Stimulated activated CD8-positive, alpha-beta memory T cell treated with anti-CD3 and anti-CD28 coated beads, Interleukin-15, amount 100 ng/mL, for 48 hours (primary cell): ENCODE measurements at regions not wholly inside any gene's neighbourhood (a gene's known extent, or its start where the extent isn't known, plus 50 kb on each side); places are given as distances from the start of the nearest gene placed in this dataset.
A peak's percentile ranks its signal among the peaks of the same experiment; 100 is the strongest.

Source experiments
- DNase-seq, 2 donors: peaks; one replicate each; pipeline ENCODE4 v3.0.0-alpha.2; 2020; ENCODE audit warnings: low read depth in 2 of 2

GRCh38 chr22:49607821-49608220, 219.9 kb downstream of the BRD1 start:
- DNase-seq, result no peak

GRCh38 chr22:49606562-49607290, 220.9 kb downstream of the BRD1 start:
- DNase-seq, result no peak

- DNase-seq, result no peak
Observed at GRCh38 chr22:49604732-49605302, 222.9 kb downstream of the BRD1 start.

GRCh38 chr22:49603016-49603415, 224.7 kb downstream of the BRD1 start:
- DNase-seq, result no peak

DNA sequence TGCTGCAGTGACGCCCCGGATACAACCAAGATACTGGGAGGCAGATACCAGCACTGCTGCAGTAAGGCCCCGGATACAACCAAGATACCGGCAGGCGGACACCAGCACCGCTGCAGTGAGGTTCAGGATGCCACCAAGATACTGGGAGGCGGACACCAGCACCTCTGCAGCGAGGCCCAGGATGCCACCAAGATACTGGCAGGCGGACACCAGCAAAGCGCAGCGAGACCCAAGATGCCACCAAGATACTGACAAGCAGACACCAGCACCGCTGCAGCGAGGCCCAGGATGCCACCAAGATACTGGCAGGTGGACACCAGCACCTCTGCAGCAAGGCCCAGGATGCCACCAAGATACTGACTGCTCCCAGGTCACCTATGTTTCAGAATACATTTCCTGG, 225.2 kb downstream of the BRD1 start:
- no peak for DNase-seq

GRCh38 chr22:49601614-49602321, 225.9 kb downstream of the BRD1 start:
- no peak for DNase-seq

DNA sequence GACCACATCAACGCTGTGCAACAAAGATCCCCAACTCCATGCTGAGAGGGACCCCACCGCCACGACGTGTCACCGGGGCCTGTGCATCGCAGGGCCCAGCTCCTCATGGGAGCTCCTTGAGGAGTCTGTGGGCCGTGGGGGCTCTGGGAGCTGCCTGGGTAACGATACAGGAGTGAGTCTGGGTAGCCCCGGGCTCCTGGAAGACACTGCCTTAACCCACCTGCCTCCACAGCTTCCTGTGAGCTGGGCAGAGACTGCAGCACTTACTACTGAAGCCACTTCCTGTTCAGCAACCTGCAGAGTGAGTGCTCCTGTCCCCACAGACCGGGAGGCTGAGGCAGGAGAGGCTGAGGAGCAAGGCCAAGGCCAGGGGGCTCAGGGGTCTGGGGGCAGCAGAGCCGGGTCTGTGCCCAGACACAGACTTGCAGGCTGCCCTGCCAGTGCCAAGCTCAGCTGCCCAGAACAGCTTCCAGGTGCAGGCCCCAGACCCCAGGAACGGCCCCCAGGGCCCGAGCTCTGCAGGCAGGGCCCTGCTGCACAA, 226.7 kb downstream of the BRD1 start:
- DNase-seq, result peak in 1 of 2 donors; percentile 3

GRCh38 chr22:49600468-49600867, 227.2 kb downstream of the BRD1 start:
- DNase-seq, result no peak

- DNase-seq, result no peak
Observed at GRCh38 chr22:49599691-49600455, 227.8 kb downstream of the BRD1 start.

- no peak for DNase-seq
Observed at GRCh38 chr22:49599039-49599438, 228.6 kb downstream of the BRD1 start.

DNA sequence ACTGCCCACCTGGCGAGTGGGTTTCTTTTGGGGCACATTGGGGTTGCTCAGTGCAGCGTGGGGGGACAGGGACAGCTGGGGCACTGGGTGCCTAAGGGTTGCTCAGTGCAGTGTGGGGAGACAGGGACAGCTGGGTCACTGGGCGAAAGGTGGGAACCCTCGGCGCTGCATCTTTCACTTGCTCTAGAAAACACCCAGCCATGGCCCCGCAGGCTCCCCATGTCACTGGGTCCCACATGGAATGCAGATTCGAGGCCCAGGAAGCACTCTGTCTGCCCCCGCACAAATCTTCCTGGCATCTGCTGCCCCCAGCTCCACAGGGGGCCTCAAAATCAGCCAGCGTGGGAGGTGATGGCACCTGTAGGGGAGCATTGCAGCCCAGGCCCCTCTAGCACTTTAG, 229.3 kb downstream of the BRD1 start:
- no peak for DNase-seq

- no peak for DNase-seq
Observed at GRCh38 chr22:49597428-49598039, 230.1 kb downstream of the BRD1 start.

- DNase-seq, result no peak
Observed at GRCh38 chr22:49595465-49596078, 232.1 kb downstream of the BRD1 start.

DNA sequence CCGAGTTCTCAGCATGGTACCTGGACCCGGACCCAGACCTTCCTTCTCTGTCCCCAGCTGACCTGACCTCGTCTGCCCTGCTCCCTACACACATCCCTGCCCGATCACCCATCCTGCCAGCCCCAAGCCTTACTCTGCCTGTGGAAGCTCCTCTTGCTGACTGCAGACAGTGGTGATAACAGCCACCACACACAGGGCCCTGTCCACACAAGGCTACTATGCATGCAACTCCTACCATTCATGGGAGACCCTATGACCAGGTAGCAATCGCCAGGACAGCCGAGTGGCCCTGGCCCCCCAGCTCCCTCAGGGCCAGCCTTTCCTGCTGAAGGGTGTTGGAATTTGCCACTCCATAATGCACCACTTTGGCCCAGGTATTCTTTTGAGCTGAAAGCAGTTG, 233.6 kb downstream of the BRD1 start:
- DNase-seq, result no peak

GRCh38 chr22:49593509-49593908, 234.2 kb downstream of the BRD1 start:
- no peak for DNase-seq

GRCh38 chr22:49592780-49593501, 234.7 kb downstream of the BRD1 start:
- DNase-seq, result no peak

DNA sequence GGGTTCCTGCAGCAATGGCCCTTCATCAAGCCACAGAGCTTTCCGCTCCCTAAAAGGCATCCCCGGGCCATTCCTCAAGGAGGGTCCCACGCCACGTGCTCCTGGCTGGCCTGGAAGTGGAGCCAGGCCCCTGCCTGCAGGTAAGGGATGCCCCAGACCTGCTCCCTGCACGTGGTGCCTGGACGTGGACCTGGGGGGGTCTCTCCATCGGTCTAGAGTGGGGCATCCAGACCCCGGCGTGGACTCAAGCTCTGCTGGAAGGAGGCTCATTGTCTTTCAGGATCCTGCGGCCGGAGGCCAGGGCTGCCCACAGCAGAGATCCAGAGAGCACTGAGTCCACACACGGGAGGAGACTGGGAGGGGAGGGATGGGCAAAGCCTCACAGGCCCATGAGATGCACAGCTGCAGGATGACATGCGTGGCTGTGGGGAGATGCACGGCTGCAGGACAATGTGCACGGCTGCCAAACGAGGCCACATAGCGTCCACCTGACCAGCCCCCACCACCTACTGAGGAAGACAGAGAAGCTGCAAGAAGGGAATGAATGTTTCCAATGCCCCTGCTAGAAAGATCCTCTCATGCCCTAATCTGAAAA, 236.7 kb downstream of the BRD1 start:
- no peak for DNase-seq

GRCh38 chr22:49590381-49590780, 237.3 kb downstream of the BRD1 start:
- no peak for DNase-seq

DNA sequence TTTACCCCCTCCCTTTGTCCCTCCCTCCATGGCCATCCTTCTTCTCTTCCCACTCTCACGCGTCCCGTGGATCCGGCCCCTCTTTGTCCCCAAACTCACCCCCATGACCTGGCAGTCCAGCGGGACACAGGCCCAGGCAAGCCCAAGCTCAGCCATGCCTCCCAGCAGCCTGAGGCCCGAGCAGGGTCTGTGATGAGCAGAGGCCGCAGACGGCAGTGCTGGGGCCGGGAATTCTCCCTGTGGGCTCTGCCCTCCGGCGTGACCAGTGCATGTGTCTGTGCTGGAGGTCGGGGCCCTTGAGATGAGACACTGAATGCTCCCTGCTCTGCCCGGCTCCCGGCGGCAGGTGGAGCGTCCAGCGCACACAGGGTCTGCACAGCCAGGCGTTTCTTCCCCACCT, 237.9 kb downstream of the BRD1 start:
- DNase-seq, result no peak

DNA sequence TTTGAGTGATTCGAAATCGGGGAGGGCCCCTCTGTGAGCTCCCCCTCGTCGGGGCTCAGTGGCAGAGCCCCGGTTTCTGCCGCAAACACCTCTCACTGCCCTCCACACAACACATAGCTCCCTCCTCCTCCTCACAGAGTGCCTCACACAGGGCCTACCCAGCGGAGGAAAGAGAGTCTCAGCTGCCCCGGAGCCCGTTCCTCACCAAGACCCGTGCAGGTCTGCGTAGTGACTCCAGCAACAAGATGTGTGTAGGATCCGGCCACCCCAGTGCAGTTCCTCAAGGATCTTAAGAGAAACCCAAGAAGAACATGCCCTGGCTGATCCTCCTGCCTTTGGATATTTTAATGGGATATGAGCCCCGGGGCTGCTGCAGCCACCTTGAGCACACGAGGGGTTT, 238.4 kb downstream of the BRD1 start:
- no peak for DNase-seq
